ENCODE measurements at regions not wholly inside any gene's neighbourhood (a gene's known extent, or its start where the extent isn't known, plus 50 kb on each side); places are given as distances from the start of the nearest gene placed in this dataset.

DNA sequence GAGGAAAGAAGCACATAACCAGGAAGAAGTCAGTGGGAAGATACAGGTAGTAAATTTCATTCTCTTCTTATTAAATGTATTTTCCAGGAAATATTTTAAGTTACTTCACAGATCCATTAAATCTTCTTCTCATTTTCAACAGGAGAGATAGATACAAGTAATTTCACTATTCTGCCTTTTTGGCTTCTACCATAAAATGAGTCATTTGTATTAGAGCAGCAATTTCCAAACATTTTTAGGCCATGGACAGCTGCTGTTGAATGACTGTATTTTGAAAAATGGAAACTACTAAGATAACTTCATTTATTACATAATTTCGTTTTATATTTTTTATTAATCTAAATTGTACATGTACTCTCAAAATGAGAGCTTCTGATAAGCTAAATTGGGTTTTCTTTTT is 809.6 kb upstream of the API5 start:
- TF ChIP-seq EP300 (IDR thresholded peaks at IDR 0.05; ENCODE audit: low read depth) (no peak), POLR2A (IDR thresholded peaks at IDR 0.05) (no peak), POLR2AphosphoS5 (IDR thresholded peaks at IDR 0.05) (no peak)
- TF ChIP-seq, protein P1, sequence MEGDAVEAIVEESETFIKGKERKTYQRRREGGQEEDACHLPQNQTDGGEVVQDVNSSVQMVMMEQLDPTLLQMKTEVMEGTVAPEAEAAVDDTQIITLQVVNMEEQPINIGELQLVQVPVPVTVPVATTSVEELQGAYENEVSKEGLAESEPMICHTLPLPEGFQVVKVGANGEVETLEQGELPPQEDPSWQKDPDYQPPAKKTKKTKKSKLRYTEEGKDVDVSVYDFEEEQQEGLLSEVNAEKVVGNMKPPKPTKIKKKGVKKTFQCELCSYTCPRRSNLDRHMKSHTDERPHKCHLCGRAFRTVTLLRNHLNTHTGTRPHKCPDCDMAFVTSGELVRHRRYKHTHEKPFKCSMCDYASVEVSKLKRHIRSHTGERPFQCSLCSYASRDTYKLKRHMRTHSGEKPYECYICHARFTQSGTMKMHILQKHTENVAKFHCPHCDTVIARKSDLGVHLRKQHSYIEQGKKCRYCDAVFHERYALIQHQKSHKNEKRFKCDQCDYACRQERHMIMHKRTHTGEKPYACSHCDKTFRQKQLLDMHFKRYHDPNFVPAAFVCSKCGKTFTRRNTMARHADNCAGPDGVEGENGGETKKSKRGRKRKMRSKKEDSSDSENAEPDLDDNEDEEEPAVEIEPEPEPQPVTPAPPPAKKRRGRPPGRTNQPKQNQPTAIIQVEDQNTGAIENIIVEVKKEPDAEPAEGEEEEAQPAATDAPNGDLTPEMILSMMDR (IDR thresholded peaks at IDR 0.05) = no peak

DNA sequence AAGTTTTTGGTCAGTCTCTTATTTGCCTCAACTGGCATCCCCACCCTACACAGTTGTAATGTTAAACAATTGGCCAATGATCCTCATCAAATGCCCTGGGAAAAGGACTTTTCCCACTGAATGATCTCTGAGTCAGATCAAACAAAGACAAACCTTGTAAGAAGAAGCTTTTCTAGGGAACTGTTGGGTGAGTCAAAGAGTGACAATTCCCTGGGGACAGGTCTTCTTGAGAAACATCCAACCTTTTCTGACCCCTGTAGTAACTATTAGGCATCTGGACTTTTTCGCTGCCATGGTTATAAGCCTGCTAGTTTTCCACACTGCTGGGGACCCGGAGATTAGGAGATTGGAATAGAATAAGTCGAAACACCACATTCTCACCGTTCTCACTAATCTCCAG is 789.8 kb upstream of the API5 start:
- Histone ChIP-seq H3K9me3 (no peaks in the 10 kb centered on the region), H3K4me1 (no peaks in the 10 kb centered on the region), H3K27ac (no peak overlapping the region), H3K27me3 (no peaks in the 10 kb centered on the region), H3K4me3 (no peak overlapping the region), H3K36me3 (no peaks in the 10 kb centered on the region)
- no peak for DNase-seq
- TF ChIP-seq POLR2AphosphoS5 (IDR thresholded peaks at IDR 0.05) = no peak
- no peak for TF ChIP-seq POLR2A (IDR thresholded peaks at IDR 0.05)
- TF ChIP-seq, protein P1 (IDR thresholded peaks at IDR 0.05) = no peak
- no peak for TF ChIP-seq EP300 (IDR thresholded peaks at IDR 0.05; ENCODE audit: low read depth)
- intact Hi-C loops (cut with DNase I; ENCODE audit: low total_unique reads) (no loop called here), in situ Hi-C loops (cut with MboI; ENCODE audit: low pct_ligation_motif_present in 1 of 4, low pct_unique_long_range_greater_than_20kb in 1 of 4, low sequenced_read_pairs in 3 of 4) (loop anchor here in 1 of 4 donors (10.0 kb wide), 1 partner anchor 1057 kb away; no protein-coding TSS in a partner anchor)
- WGBS, 2 donors (ENCODE audit: low coverage in 1 of 2) = 60 to 86% methylated on average over 4 of the region's 4 CpGs

More for the DNA sequence above, 809.6 kb upstream of the API5 start:
- Histone ChIP-seq H3K4me3 (no peak overlapping the region), H3K27me3 (no peaks in the 10 kb centered on the region), H3K27ac (no peak overlapping the region), H3K36me3 (no peaks in the 10 kb centered on the region), H3K9me3 (no peaks in the 10 kb centered on the region), H3K4me1 (no peaks in the 10 kb centered on the region)
- DNase-seq = no peak
- WGBS, 2 donors (ENCODE audit: low coverage in 1 of 2) = 0 to 31% methylated on average over 1 of the region's 1 CpG
- intact Hi-C loops (cut with DNase I; ENCODE audit: low total_unique reads) = no loop called here
- in situ Hi-C loops (cut with MboI; ENCODE audit: low pct_ligation_motif_present in 1 of 4, low pct_unique_long_range_greater_than_20kb in 1 of 4, low sequenced_read_pairs in 3 of 4) = no loop called here

DNA sequence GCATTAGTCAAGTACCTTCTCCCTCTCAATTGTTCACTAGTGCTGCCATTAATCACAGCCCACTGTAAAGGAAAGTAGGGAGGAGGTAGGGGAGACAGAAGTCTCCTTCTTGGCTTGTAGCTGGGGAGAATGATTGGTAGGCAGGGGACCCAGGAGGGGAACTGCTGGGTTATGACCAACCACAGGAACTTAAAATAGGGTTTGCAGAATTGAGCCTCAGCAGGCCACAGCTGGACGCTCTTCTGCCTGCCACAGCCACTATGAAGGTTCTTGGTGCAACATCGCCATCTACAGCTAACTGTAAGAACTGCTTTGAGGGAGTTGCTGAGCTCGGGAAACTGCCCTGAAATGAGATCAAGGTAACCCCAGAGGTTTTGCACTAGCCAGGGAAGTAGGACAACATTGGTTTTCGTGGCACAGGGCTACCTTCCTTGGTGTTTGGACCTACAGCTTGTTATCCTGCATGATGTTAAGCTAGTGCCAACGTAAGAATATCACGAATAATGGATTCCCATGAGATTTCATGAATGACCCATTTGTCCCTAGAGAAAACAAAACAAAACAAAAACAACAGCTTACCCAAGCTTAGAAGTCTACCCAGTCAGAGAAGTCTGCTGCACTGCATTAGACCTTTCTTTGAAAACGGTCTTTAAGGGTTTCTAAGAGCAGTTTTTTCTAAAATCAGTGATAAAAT is 787.1 kb upstream of the API5 start:
- Histone ChIP-seq H3K4me3 (no peak overlapping the region), H3K9me3 (no peaks in the 10 kb centered on the region), H3K27me3 (no peaks in the 10 kb centered on the region), H3K36me3 (no peaks in the 10 kb centered on the region), H3K4me1 (no peaks in the 10 kb centered on the region), H3K27ac (no peak overlapping the region)
- TF ChIP-seq, protein P1 (IDR thresholded peaks at IDR 0.05) = peak; percentile 55 to 71 (median 64)
- no peak for TF ChIP-seq POLR2A (IDR thresholded peaks at IDR 0.05)
- WGBS, 2 donors (ENCODE audit: low coverage in 1 of 2) = 13 to 29% methylated on average over 2 to 7 of the region's 7 CpGs
- intact Hi-C loops (cut with DNase I; ENCODE audit: low total_unique reads) = no loop called here
- DNase-seq = peak; percentile 28
- in situ Hi-C loops (cut with MboI; ENCODE audit: low pct_ligation_motif_present in 1 of 4, low pct_unique_long_range_greater_than_20kb in 1 of 4, low sequenced_read_pairs in 3 of 4) = loop anchor here in 3 of 4 donors (10.0 to 25.0 kb wide), 2 partner anchors 1060 to 1062 kb away; partner anchors contain the start of gene LRRC4C (in 2 of the 3)

GRCh38 chr11:42526426-42526825 is 785.4 kb upstream of the API5 start:
- DNase-seq = no peak
- Histone ChIP-seq H3K9me3 (no peaks in the 10 kb centered on the region), H3K36me3 (no peaks in the 10 kb centered on the region), H3K27ac (no peak overlapping the region), H3K4me3 (no peak overlapping the region), H3K4me1 (no peaks in the 10 kb centered on the region), H3K27me3 (no peaks in the 10 kb centered on the region)
- no peak for TF ChIP-seq POLR2A (IDR thresholded peaks at IDR 0.05)
- no peak for TF ChIP-seq POLR2AphosphoS5 (IDR thresholded peaks at IDR 0.05)
- TF ChIP-seq, protein P1 (IDR thresholded peaks at IDR 0.05) = no peak
- TF ChIP-seq EP300 (IDR thresholded peaks at IDR 0.05; ENCODE audit: low read depth) = no peak
- intact Hi-C loops (cut with DNase I; ENCODE audit: low total_unique reads) (no loop called here), in situ Hi-C loops (cut with MboI; ENCODE audit: low pct_ligation_motif_present in 1 of 4, low pct_unique_long_range_greater_than_20kb in 1 of 4, low sequenced_read_pairs in 3 of 4) (loop anchor here in 3 of 4 donors (10.0 to 25.0 kb wide), 2 partner anchors 1062 to 1064 kb away; partner anchors contain the start of gene LRRC4C (in 2 of the 3))
- WGBS, 2 donors (ENCODE audit: low coverage in 1 of 2) = 69 to 85% methylated on average over 4 of the region's 4 CpGs

Measured in transverse colon (tissue), 4 donors.